ENCODE measurements at regions not wholly inside any gene's neighbourhood (a gene's known extent, or its start where the extent isn't known, plus 50 kb on each side); places are given as distances from the start of the nearest gene placed in this dataset.

DNA sequence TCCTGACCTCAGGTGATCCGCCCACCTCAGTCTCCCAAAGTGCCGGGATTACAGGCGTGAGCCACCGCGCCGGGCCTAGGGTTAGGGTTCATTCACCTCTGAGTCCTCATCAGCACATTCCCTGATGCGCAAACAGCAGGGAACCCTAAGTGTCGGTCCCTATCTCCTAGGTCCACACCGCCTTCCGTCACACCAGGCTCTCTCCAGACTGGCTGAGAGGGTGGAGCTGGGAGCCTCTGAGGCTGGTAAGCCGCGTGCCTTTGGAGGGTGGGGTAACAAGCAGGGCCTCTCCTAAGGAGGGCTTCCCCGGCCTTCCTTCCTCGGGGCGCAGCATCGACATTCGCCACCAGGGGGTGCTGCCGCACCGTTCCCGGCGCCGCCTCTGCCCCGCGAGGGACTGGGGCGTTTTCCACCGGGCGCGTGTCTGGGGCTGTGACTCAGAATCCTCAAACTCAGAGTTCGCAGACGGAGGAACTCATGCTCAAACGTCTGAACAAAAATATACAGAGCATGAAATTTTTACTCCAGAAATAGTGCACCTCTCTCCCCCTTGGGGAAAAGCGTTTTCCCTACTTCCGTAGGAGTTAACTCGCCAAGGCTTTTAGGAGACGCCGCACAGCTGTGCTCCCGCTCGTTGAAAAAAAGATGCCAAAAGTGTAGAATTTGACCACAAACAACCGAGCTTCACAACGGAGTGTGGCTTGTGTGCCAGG is 63.9 kb upstream of the ASAP2 start (continued):
- TF ChIP-seq, protein P1, sequence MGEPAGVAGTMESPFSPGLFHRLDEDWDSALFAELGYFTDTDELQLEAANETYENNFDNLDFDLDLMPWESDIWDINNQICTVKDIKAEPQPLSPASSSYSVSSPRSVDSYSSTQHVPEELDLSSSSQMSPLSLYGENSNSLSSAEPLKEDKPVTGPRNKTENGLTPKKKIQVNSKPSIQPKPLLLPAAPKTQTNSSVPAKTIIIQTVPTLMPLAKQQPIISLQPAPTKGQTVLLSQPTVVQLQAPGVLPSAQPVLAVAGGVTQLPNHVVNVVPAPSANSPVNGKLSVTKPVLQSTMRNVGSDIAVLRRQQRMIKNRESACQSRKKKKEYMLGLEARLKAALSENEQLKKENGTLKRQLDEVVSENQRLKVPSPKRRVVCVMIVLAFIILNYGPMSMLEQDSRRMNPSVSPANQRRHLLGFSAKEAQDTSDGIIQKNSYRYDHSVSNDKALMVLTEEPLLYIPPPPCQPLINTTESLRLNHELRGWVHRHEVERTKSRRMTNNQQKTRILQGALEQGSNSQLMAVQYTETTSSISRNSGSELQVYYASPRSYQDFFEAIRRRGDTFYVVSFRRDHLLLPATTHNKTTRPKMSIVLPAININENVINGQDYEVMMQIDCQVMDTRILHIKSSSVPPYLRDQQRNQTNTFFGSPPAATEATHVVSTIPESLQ (CRISPR knock-in tag; conservative IDR thresholded peaks at IDR 0.05): peak; percentile 13; the same call in 1 of the 2 replicates
- no peak for TF ChIP-seq U2AF2 (IDR thresholded peaks at IDR 0.05; ENCODE audit: low read depth, low read length)
- TF ChIP-seq SYNCRIP (IDR thresholded peaks at IDR 0.05; ENCODE audit: insufficient read depth, low read depth, low read length): no peak
- TF ChIP-seq, protein P2, sequence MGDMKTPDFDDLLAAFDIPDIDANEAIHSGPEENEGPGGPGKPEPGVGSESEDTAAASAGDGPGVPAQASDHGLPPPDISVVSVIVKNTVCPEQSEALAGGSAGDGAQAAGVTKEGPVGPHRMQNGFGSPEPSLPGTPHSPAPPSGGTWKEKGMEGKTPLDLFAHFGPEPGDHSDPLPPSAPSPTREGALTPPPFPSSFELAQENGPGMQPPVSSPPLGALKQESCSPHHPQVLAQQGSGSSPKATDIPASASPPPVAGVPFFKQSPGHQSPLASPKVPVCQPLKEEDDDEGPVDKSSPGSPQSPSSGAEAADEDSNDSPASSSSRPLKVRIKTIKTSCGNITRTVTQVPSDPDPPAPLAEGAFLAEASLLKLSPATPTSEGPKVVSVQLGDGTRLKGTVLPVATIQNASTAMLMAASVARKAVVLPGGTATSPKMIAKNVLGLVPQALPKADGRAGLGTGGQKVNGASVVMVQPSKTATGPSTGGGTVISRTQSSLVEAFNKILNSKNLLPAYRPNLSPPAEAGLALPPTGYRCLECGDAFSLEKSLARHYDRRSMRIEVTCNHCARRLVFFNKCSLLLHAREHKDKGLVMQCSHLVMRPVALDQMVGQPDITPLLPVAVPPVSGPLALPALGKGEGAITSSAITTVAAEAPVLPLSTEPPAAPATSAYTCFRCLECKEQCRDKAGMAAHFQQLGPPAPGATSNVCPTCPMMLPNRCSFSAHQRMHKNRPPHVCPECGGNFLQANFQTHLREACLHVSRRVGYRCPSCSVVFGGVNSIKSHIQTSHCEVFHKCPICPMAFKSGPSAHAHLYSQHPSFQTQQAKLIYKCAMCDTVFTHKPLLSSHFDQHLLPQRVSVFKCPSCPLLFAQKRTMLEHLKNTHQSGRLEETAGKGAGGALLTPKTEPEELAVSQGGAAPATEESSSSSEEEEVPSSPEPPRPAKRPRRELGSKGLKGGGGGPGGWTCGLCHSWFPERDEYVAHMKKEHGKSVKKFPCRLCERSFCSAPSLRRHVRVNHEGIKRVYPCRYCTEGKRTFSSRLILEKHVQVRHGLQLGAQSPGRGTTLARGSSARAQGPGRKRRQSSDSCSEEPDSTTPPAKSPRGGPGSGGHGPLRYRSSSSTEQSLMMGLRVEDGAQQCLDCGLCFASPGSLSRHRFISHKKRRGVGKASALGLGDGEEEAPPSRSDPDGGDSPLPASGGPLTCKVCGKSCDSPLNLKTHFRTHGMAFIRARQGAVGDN (CRISPR knock-in tag; IDR thresholded peaks at IDR 0.05): peak; percentile 89
- TF ChIP-seq FOXA3 (CRISPR knock-in tag; IDR thresholded peaks at IDR 0.05): 0 out of 2 replicates have a peak, but pooled peaks have one; percentile 27
- no peak for TF ChIP-seq ZNF441 (CRISPR knock-in tag; IDR thresholded peaks at IDR 0.05; ENCODE audit: borderline replicate concordance)
- TF ChIP-seq FOSL2 (CRISPR knock-in tag; IDR thresholded peaks at IDR 0.05): peak; percentile 88
- TF ChIP-seq CREM (IDR thresholded peaks at IDR 0.05): peak; percentile 42; the same call in 1 of the 2 replicates
- no peak for TF ChIP-seq CREM (CRISPR knock-in tag; IDR thresholded peaks at IDR 0.05)
- TF ChIP-seq KDM4B (CRISPR knock-in tag; IDR thresholded peaks at IDR 0.05): peak; percentile 63; the same call in 1 of the 2 replicates
- peak; percentile 30; the same call in 1 of the 2 replicates for TF ChIP-seq ZNF737 (CRISPR knock-in tag; IDR thresholded peaks at IDR 0.05; ENCODE audit: borderline replicate concordance)
- no peak for TF ChIP-seq NR2F2 (IDR thresholded peaks at IDR 0.05; ENCODE audit: borderline replicate concordance, low read depth)
- peak; percentile 53; the same call in 1 of the 2 replicates for TF ChIP-seq ZMYM4 (CRISPR knock-in tag; IDR thresholded peaks at IDR 0.05)
- peak; percentile 17; the same call in 1 of the 2 replicates for TF ChIP-seq ZNF788 (CRISPR knock-in tag; IDR thresholded peaks at IDR 0.05; ENCODE audit: borderline replicate concordance)
- TF ChIP-seq, protein P3, sequence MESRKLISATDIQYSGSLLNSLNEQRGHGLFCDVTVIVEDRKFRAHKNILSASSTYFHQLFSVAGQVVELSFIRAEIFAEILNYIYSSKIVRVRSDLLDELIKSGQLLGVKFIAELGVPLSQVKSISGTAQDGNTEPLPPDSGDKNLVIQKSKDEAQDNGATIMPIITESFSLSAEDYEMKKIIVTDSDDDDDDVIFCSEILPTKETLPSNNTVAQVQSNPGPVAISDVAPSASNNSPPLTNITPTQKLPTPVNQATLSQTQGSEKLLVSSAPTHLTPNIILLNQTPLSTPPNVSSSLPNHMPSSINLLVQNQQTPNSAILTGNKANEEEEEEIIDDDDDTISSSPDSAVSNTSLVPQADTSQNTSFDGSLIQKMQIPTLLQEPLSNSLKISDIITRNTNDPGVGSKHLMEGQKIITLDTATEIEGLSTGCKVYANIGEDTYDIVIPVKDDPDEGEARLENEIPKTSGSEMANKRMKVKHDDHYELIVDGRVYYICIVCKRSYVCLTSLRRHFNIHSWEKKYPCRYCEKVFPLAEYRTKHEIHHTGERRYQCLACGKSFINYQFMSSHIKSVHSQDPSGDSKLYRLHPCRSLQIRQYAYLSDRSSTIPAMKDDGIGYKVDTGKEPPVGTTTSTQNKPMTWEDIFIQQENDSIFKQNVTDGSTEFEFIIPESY (CRISPR knock-in tag; IDR thresholded peaks at IDR 0.05): peak; percentile 70
- TF ChIP-seq ZNF383 (CRISPR knock-in tag; IDR thresholded peaks at IDR 0.05; ENCODE audit: borderline replicate concordance): no peak
- TF ChIP-seq ZSCAN30 (CRISPR knock-in tag; IDR thresholded peaks at IDR 0.05): no peak
- TF ChIP-seq HHEX (CRISPR knock-in tag; IDR thresholded peaks at IDR 0.05): no peak
- TF ChIP-seq ZNF496 (CRISPR knock-in tag; IDR thresholded peaks at IDR 0.05; ENCODE audit: insufficient replicate concordance): no peak
- no peak for TF ChIP-seq ZNF558 (CRISPR knock-in tag; IDR thresholded peaks at IDR 0.05; ENCODE audit: borderline replicate concordance)
- peak; percentile 72; the same call in 1 of the 2 replicates for TF ChIP-seq TSC22D2 (CRISPR knock-in tag; IDR thresholded peaks at IDR 0.05; ENCODE audit: borderline replicate concordance)
- TF ChIP-seq KDM3A (CRISPR knock-in tag; IDR thresholded peaks at IDR 0.05; ENCODE audit: low read depth): peak; percentile 94
- peak; percentile 76 for TF ChIP-seq GATAD2A (CRISPR knock-in tag; IDR thresholded peaks at IDR 0.05)
- no peak for TF ChIP-seq HNRNPH1 (optimal IDR thresholded peaks at IDR 0.05; ENCODE audit: low read depth, low read length)

Measured in HepG2 (cell line).